Stimulated activated naive CD8-positive, alpha-beta T cell treated with anti-CD3 and anti-CD28 coated beads, Interleukin-15, amount 100 ng/mL, for 72 hours (primary cell): ENCODE measurements at regions not wholly inside any gene's neighbourhood (a gene's known extent, or its start where the extent isn't known, plus 50 kb on each side); places are given as distances from the start of the nearest gene placed in this dataset.

Experiments
- ATAC-seq: fragments of 150-1000 bp; cut with Tn5 transposase; 2 replicates; pipeline ENCODE4 v1.10.0; 2021; ENCODE audit warnings: mild to moderate bottlenecking, moderate library complexity
- DNase-seq, 2 donors: peaks; one replicate each; pipeline ENCODE4 v3.0.0; 2021 to 2022
- H3K27ac Mint-ChIP-seq, 2 donors: one replicate each; pipeline ENCODE4 v1.8.0; 2022; ENCODE audit warnings: mild to moderate bottlenecking in 2 of 2, mixed read lengths in 2 of 2, moderate library complexity in 2 of 2
- H3K27me3 Mint-ChIP-seq: one replicate; pipeline ENCODE4 v1.8.0; 2022; ENCODE audit warnings: mixed read lengths
- H3K4me1 Mint-ChIP-seq: one replicate; pipeline ENCODE4 v1.8.0; 2022; ENCODE audit warnings: mild to moderate bottlenecking, mixed read lengths
- H3K4me3 Mint-ChIP-seq, 2 donors: one replicate each; pipeline ENCODE4 v1.8.0; 2022; ENCODE audit warnings: mild to moderate bottlenecking in 2 of 2, mixed read lengths in 2 of 2, moderate library complexity in 1 of 2
- H3K9me3 Mint-ChIP-seq, 2 donors: one replicate each; pipeline ENCODE4 v1.8.0; 2022; ENCODE audit warnings: mixed read lengths in 2 of 2

GRCh38 chr15:94177112-94177511 is 54.2 kb upstream of the MCTP2 start:
- no peak for ATAC-seq
- no peak overlapping the region for H3K4me3 Mint-ChIP-seq
- no peaks in the 10 kb centered on the region for H3K27me3 Mint-ChIP-seq
- H3K4me1 Mint-ChIP-seq: peaks cover 21% of the 10 kb centered on the region
- no peak overlapping the region for H3K27ac Mint-ChIP-seq
- peaks cover 7 to 26% of the 10 kb centered on the region in 2 donors for H3K9me3 Mint-ChIP-seq
- DNase-seq: no peak

- no peak overlapping the region for H3K4me3 Mint-ChIP-seq
- ATAC-seq: no peak
These were observed 55.9 kb upstream of the MCTP2 start for GRCh38 chr15:94175420-94175819.

GRCh38 chr15:94174399-94174802 is 57.0 kb upstream of the MCTP2 start:
- H3K4me1 Mint-ChIP-seq: peaks cover 21% of the 10 kb centered on the region
- H3K4me3 Mint-ChIP-seq: peak overlapping the region; percentile 2 to 55

More at GRCh38 chr15:94175420-94175819, 55.9 kb upstream of the MCTP2 start:
- Mint-ChIP-seq H3K27ac (no peak overlapping the region), H3K4me1 (peaks cover 21% of the 10 kb centered on the region), H3K9me3 (peaks cover 7 to 33% of the 10 kb centered on the region in 2 donors), H3K27me3 (peaks cover 8% of the 10 kb centered on the region)
- no peak for DNase-seq

GRCh38 chr15:94168250-94168649 is 63.1 kb upstream of the MCTP2 start:
- H3K9me3 Mint-ChIP-seq: peaks cover 0 to 24% of the 10 kb centered on the region in 2 donors
- H3K4me1 Mint-ChIP-seq: peaks cover 6% of the 10 kb centered on the region
- no peak for DNase-seq
- peaks cover 15% of the 10 kb centered on the region for H3K27me3 Mint-ChIP-seq
- no peak overlapping the region for H3K4me3 Mint-ChIP-seq
- no peak for ATAC-seq
- H3K27ac Mint-ChIP-seq: no peak overlapping the region

More at GRCh38 chr15:94174399-94174802, 57.0 kb upstream of the MCTP2 start:
- H3K27ac Mint-ChIP-seq: peak overlapping the region in 1 of 2 donors; percentile 47
- peaks cover 8% of the 10 kb centered on the region for H3K27me3 Mint-ChIP-seq
- H3K9me3 Mint-ChIP-seq: peaks cover 7 to 33% of the 10 kb centered on the region in 2 donors
- ATAC-seq (peak; percentile 96), DNase-seq (peak in 1 of 2 donors; percentile 56)

GRCh38 chr15:94164971-94165370 is 66.4 kb upstream of the MCTP2 start:
- Mint-ChIP-seq H3K27me3 (peaks cover 12% of the 10 kb centered on the region), H3K27ac (no peak overlapping the region), H3K4me1 (no peaks in the 10 kb centered on the region), H3K9me3 (peaks cover 0 to 6% of the 10 kb centered on the region in 2 donors), H3K4me3 (no peak overlapping the region)
- ATAC-seq: no peak
- DNase-seq: no peak

GRCh38 chr15:94164202-94164807 is 67.1 kb upstream of the MCTP2 start:
- H3K27me3 Mint-ChIP-seq: peaks cover 12% of the 10 kb centered on the region
- ATAC-seq: peak; percentile 69
- no peak overlapping the region for H3K27ac Mint-ChIP-seq
- H3K9me3 Mint-ChIP-seq: peaks cover 0 to 6% of the 10 kb centered on the region in 2 donors
- H3K4me3 Mint-ChIP-seq: no peak overlapping the region
- DNase-seq: peak; percentile 59 to 68
- H3K4me1 Mint-ChIP-seq: no peaks in the 10 kb centered on the region

- H3K27ac Mint-ChIP-seq: no peak overlapping the region
- no peaks in the 10 kb centered on the region for H3K4me1 Mint-ChIP-seq
- DNase-seq (no peak), ATAC-seq (no peak)
- peaks cover 0 to 6% of the 10 kb centered on the region in 2 donors for H3K9me3 Mint-ChIP-seq
- H3K27me3 Mint-ChIP-seq: peaks cover 12% of the 10 kb centered on the region
- no peak overlapping the region for H3K4me3 Mint-ChIP-seq
These were observed 68.4 kb upstream of the MCTP2 start for GRCh38 chr15:94162939-94163338.

GRCh38 chr15:94154255-94154654 is 77.1 kb upstream of the MCTP2 start:
- ATAC-seq: no peak
- Mint-ChIP-seq H3K27me3 (peaks cover 50% of the 10 kb centered on the region), H3K27ac (no peak overlapping the region), H3K4me3 (no peak overlapping the region), H3K9me3 (peaks cover 10 to 11% of the 10 kb centered on the region in 2 donors), H3K4me1 (no peaks in the 10 kb centered on the region)
- no peak for DNase-seq

- Mint-ChIP-seq H3K4me1 (no peaks in the 10 kb centered on the region), H3K9me3 (peaks cover 0 to 9% of the 10 kb centered on the region in 2 donors), H3K27me3 (peaks cover 43% of the 10 kb centered on the region), H3K27ac (no peak overlapping the region), H3K4me3 (no peak overlapping the region)
- no peak for ATAC-seq
- DNase-seq: no peak
These were observed 86.3 kb upstream of the MCTP2 start for GRCh38 chr15:94145046-94145445.

GRCh38 chr15:94141802-94142201 is 89.6 kb upstream of the MCTP2 start:
- no peak for ATAC-seq
- Mint-ChIP-seq H3K4me1 (no peaks in the 10 kb centered on the region), H3K9me3 (peaks cover 0 to 9% of the 10 kb centered on the region in 2 donors), H3K27me3 (peaks cover 55% of the 10 kb centered on the region), H3K4me3 (no peak overlapping the region), H3K27ac (no peak overlapping the region)
- DNase-seq: no peak

- Mint-ChIP-seq H3K27ac (no peak overlapping the region), H3K9me3 (no peaks in the 10 kb centered on the region), H3K4me1 (no peaks in the 10 kb centered on the region), H3K27me3 (peaks cover 41% of the 10 kb centered on the region), H3K4me3 (no peak overlapping the region)
- DNase-seq: no peak
- ATAC-seq: no peak
These were observed 95.7 kb upstream of the MCTP2 start for GRCh38 chr15:94135486-94136147.

- H3K4me1 Mint-ChIP-seq: no peaks in the 10 kb centered on the region
- H3K4me3 Mint-ChIP-seq: no peak overlapping the region
- H3K27ac Mint-ChIP-seq: no peak overlapping the region
- DNase-seq: no peak
- ATAC-seq: no peak
- H3K27me3 Mint-ChIP-seq: peaks cover 24% of the 10 kb centered on the region
- H3K9me3 Mint-ChIP-seq: no peaks in the 10 kb centered on the region
These were observed 99.5 kb upstream of the MCTP2 start for GRCh38 chr15:94131875-94132274.

- no peak overlapping the region for H3K27ac Mint-ChIP-seq
- H3K4me3 Mint-ChIP-seq: no peak overlapping the region
- H3K27me3 Mint-ChIP-seq: peaks cover 23% of the 10 kb centered on the region
- DNase-seq (no peak), ATAC-seq (no peak)
- no peaks in the 10 kb centered on the region for H3K4me1 Mint-ChIP-seq
- no peaks in the 10 kb centered on the region for H3K9me3 Mint-ChIP-seq
These were observed 100.9 kb upstream of the MCTP2 start for GRCh38 chr15:94130504-94130903.

GRCh38 chr15:94127006-94127405 is 104.4 kb upstream of the MCTP2 start:
- no peaks in the 10 kb centered on the region for H3K4me1 Mint-ChIP-seq
- H3K27ac Mint-ChIP-seq: no peak overlapping the region
- H3K4me3 Mint-ChIP-seq: no peak overlapping the region
- ATAC-seq (no peak), DNase-seq (no peak)
- no peaks in the 10 kb centered on the region for H3K9me3 Mint-ChIP-seq
- H3K27me3 Mint-ChIP-seq: peaks cover 9% of the 10 kb centered on the region

- H3K4me3 Mint-ChIP-seq: no peak overlapping the region
- H3K27me3 Mint-ChIP-seq: peaks cover under 1% of the 10 kb centered on the region
These were observed 105.7 kb upstream of the MCTP2 start for GRCh38 chr15:94125698-94126097.

GRCh38 chr15:94125156-94125555 is 106.2 kb upstream of the MCTP2 start:
- DNase-seq (no peak), ATAC-seq (no peak)
- Mint-ChIP-seq H3K27me3 (no peaks in the 10 kb centered on the region), H3K27ac (no peak overlapping the region), H3K9me3 (no peaks in the 10 kb centered on the region), H3K4me3 (no peak overlapping the region), H3K4me1 (no peaks in the 10 kb centered on the region)

More at GRCh38 chr15:94125698-94126097, 105.7 kb upstream of the MCTP2 start:
- Mint-ChIP-seq H3K9me3 (no peaks in the 10 kb centered on the region), H3K4me1 (no peaks in the 10 kb centered on the region), H3K27ac (no peak overlapping the region)
- ATAC-seq (no peak), DNase-seq (no peak)
